GM12801 (cell line): ENCODE measurements at regions not wholly inside any gene's neighbourhood (a gene's known extent, or its start where the extent isn't known, plus 50 kb on each side); places are given as distances from the start of the nearest gene placed in this dataset.

Experiments used
- TF ChIP-seq, protein P1 (sequence below): IDR thresholded peaks from one replicate; pipeline ENCODE4 v1.5.1; 2011; ENCODE audit warnings: control low read depth; ENCODE audit not compliant: insufficient read length; ENCODE audit errors: extremely low read depth

DNA sequence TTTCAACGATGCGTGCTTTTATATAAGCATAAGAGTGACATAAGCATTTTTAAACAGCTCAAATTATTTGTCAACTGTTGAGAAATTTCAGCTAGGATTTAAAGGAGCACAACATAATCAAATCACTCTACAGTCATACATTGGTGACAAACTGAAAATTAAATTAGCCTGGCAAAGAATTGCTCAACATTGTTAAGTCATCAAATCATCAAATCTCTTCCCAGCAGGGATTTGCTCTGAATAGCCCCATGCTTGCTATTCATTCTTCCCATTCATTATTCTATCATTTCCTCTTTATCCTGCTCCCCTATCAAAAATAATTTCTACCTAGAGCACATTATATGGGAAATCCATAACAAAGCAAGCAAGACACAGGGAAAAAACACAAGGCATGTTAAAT lies 198.7 kb upstream of the LUZP2 start:
- TF ChIP-seq, protein P1, sequence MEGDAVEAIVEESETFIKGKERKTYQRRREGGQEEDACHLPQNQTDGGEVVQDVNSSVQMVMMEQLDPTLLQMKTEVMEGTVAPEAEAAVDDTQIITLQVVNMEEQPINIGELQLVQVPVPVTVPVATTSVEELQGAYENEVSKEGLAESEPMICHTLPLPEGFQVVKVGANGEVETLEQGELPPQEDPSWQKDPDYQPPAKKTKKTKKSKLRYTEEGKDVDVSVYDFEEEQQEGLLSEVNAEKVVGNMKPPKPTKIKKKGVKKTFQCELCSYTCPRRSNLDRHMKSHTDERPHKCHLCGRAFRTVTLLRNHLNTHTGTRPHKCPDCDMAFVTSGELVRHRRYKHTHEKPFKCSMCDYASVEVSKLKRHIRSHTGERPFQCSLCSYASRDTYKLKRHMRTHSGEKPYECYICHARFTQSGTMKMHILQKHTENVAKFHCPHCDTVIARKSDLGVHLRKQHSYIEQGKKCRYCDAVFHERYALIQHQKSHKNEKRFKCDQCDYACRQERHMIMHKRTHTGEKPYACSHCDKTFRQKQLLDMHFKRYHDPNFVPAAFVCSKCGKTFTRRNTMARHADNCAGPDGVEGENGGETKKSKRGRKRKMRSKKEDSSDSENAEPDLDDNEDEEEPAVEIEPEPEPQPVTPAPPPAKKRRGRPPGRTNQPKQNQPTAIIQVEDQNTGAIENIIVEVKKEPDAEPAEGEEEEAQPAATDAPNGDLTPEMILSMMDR, result no peak

DNA sequence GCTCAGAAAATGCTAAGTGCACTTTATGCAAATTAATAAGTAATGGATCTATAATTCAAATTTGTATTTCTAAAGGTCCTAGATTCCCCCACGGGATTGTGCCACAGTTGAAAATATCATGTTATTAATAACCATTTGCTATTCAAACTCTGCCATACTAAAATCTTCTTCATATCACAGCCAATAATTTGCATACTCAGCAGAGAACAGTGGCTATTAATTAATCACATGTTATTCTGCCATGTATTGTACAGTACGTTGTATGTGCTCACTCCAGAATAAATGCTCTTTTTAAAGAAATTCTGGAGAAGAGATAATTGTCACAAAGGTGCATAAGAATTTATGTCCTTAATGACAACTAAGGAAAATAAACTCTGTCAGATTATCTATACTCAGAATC lies 184.9 kb upstream of the LUZP2 start:
- TF ChIP-seq, protein P1, result no peak

DNA sequence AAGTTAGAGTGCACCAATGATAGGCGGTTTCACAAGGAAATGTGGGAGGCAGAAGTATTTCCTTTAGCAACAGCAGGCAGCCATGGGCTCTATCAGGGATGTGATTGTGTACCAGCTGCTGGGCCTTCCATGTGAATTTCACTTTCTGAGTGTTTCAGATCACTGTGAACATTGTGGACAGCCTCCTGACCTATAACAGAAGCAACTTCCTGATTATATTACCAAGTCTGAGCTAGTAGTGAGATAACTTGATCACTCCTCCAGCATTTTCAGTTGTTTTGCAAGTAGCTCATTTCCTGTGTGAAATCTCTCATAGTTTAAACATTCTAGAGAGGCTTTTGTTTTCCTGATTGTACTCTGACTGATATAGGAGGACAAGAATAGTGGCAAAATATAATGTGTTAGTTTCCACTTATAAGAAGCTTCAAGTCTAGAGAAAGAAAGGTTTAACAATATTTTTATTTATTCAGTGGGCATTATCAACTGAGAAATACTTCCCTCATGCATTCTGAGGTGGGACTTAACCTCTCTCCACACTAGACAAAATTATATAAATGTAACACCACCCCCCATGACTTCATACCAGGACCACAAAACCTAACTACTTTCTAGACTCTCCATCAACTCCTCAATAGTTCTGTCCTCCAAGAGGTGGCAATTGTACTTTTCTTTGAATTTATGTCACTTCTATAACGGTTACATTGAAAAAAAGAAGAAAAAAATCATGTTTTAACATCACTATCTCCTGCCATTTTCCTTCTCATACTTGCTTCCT lies 184.2 kb upstream of the LUZP2 start:
- TF ChIP-seq, protein P1, result no peak

DNA sequence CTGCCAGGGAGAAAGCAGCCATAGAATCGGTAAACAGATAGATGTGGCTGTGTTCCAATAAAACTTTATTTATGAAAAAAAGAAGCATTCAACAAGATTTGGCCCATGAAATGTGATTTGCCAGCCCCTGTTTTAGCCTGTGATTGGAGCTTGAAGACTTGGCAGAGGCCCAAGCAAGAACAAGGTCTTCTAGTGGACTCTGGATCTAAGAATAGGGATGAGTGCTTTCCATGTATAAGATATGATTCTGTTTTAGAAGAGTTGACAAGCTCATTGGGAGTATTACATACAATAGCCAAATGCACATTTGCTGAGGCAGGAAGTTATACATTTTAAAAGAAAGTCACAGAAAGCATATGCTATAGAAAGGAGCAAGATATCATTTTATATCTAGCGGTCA lies 175.6 kb upstream of the LUZP2 start:
- TF ChIP-seq, protein P1, result no peak

DNA sequence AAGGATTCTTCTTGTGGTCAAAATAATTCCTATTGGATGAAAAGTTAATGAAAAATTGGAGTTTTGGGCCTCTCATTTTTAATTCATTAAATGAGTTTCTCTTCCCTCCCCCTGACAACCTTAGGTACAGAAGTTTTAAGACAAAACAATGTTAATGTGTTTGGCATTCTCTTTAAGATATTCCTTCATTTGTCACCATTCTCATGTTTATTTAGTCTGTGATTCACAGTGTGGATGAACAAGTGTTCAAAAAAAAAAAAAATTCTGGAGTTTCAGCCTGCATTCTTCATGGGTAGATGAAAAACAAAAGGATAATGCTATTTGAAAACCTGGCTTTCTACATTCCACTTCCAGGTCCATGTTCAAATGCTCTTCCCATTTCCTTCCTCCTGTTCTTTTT lies 172.6 kb upstream of the LUZP2 start:
- TF ChIP-seq, protein P1, result no peak

DNA sequence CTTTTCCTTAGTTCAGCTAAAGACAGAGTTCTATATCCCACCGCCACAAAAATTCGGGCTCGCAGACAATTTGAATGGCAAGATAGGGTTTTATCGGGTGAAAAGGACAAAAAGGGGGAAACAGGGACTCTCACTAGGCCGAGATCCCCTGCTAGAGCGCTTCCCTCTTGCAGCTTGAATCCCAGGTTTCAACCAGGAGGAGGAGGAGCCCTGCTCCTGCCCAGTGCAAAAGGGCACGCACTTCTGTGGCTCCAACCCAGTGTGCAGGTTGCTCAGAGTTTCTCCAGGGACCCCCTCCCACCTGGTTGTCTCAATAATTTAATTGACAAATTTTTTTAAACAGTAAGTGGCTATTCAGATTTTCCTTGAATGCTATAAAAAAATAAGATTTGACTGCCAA lies 152.6 kb upstream of the LUZP2 start:
- TF ChIP-seq, protein P1, result no peak

DNA sequence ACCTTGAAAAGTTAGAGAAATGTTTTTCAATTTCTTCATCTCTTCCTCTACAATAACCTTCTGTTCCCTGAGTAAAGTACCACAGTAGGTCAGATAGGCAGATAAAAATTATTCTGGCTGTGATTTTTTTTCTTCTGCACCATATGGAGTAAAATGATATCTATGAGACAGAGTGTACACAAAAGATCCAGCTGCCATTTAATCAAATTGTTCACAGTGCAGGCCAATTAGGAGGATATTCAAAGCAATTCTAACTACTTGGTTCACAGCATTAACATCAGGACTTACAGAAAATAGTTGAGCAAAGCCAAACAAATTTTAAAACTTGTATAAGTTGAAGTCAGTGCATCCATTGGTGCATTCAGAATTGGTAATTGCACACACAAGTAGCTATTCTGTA lies 147.9 kb upstream of the LUZP2 start:
- TF ChIP-seq, protein P1, result no peak

DNA sequence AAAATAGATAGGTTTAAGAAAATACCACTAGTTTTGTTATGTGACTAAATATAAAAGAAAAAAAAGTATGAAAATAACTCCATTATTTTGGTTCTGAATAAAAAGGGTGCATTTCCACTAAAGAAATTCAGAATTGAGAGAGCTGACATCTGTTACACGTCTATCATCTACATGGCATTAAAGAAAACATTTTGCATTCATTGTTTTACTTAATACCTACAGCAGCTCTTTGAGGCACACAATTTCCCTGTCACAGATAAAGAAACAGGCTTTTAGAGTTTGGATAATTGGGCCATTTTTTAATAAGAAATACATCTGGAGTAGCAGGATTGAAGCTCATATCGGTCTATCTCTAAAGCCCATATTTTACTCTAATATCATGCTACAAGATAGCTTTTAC lies 145.7 kb upstream of the LUZP2 start:
- TF ChIP-seq, protein P1, result no peak
